Neural progenitor cell (in vitro differentiated cells): ENCODE measurements at regions not wholly inside any gene's neighbourhood (a gene's known extent, or its start where the extent isn't known, plus 50 kb on each side); places are given as distances from the start of the nearest gene placed in this dataset.

Experiments
- DNase-seq: peaks from one replicate; pipeline ENCODE4 v3.0.0-alpha.2; 2016; ENCODE audit warnings: low spot score
- H2AFZ ChIP-seq: fragments of 200-600 bp; sonication (generic); replicated peaks from 2 replicates; pipeline ENCODE4 v1.6.1; 2016; ENCODE audit warnings: antibody characterized with exemption
- H3F3A ChIP-seq: fragments of 200-600 bp; sonication (generic); 2 replicates; pipeline ENCODE4 v1.6.1; 2016; ENCODE audit warnings: antibody characterized with exemption, low read depth
- H3K27ac ChIP-seq: fragments of 200-600 bp; sonication (generic); 2 replicates; pipeline ENCODE4 v1.5.1; 2016; ENCODE audit warnings: mild to moderate bottlenecking
- H3K27me3 ChIP-seq: fragments of 200-600 bp; sonication (generic); 2 replicates; pipeline ENCODE4 v1.6.1; 2016; ENCODE audit warnings: mild to moderate bottlenecking, moderate library complexity
- H3K36me3 ChIP-seq: fragments of 200-600 bp; sonication (generic); 2 replicates; pipeline ENCODE4 v1.5.1; 2016
- H3K4me1 ChIP-seq: fragments of 200-600 bp; sonication (generic); 2 replicates; pipeline ENCODE4 v1.6.1; 2016; ENCODE audit warnings: mixed run types
- H3K4me2 ChIP-seq: fragments of 200-600 bp; sonication (generic); 2 replicates; pipeline ENCODE4 v1.6.1; 2016
- H3K4me3 ChIP-seq: fragments of 200-600 bp; sonication (generic); 2 replicates; pipeline ENCODE4 v1.5.1; 2016
- H3K79me2 ChIP-seq: fragments of 200-600 bp; sonication (generic); 2 replicates; pipeline ENCODE4 v1.6.1; 2016; ENCODE audit warnings: low read depth
- H3K9ac ChIP-seq: fragments of 200-600 bp; sonication (generic); 2 replicates; pipeline ENCODE4 v1.6.1; 2016
- H3K9me3 ChIP-seq: fragments of 200-600 bp; sonication (generic); 2 replicates; pipeline ENCODE4 v1.5.1; 2016; ENCODE audit warnings: low read depth
- H4K20me1 ChIP-seq: fragments of 200-600 bp; sonication (generic); 2 replicates; pipeline ENCODE4 v1.6.1; 2016; ENCODE audit warnings: low read depth
- H3K27ac Mint-ChIP-seq: 3 replicates; pipeline ENCODE4 v1.8.0; 2021; ENCODE audit warnings: mixed read lengths
- H3K27me3 Mint-ChIP-seq: 2 replicates; pipeline ENCODE4 v1.8.0; 2022; ENCODE audit warnings: low read depth, mild to moderate bottlenecking, inconsistent platforms, moderate library complexity, mixed read lengths; ENCODE audit not compliant: insufficient read depth
- H3K36me3 Mint-ChIP-seq: 3 replicates; pipeline ENCODE4 v1.8.0; 2021; ENCODE audit warnings: mixed read lengths
- H3K4me1 Mint-ChIP-seq: 3 replicates; pipeline ENCODE4 v1.8.0; 2021; ENCODE audit warnings: mixed read lengths
- H3K4me3 Mint-ChIP-seq: 3 replicates; pipeline ENCODE4 v1.8.0; 2021; ENCODE audit warnings: mild to moderate bottlenecking, moderate library complexity, mixed read lengths
- H3K9me3 Mint-ChIP-seq: 3 replicates; pipeline ENCODE4 v1.8.0; 2020; ENCODE audit warnings: mixed read lengths
- CTCF ChIP-seq: fragments of 200-600 bp; sonication (generic); IDR thresholded peaks from 2 replicates; pipeline ENCODE4 v1.5.1; 2017; ENCODE audit warnings: antibody characterized with exemption, mild to moderate bottlenecking
- EZH2 ChIP-seq: fragments of 200-600 bp; sonication (generic); IDR thresholded peaks from 2 replicates; pipeline ENCODE4 v1.6.1; 2017; ENCODE audit warnings: antibody characterized with exemption, mild to moderate bottlenecking, moderate library complexity
- EZH2phosphoT487 ChIP-seq: fragments of 200-600 bp; sonication (generic); IDR thresholded peaks from 2 replicates; pipeline ENCODE4 v1.6.1; 2017; ENCODE audit warnings: antibody characterized with exemption

DNA sequence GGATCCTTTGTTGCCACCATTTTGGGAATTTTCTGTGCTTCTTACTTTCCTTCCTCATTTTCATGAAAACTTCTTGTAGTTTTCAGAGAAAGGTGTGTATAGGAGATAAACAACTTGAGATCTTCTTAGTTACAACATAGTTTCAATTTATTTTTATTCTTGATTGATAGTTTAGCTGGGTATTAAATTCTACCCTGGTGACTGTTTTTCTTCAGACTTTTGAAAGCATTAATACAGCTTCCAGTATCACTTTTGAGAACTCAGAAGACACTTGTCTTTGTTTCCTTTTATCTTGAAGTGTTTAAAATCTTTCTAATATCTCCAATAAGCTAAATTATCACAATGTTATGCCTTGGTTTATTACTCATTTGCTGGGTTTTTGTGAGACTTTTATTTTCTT is 167.5 kb upstream of the DPP10 start:
- no peaks in the 10 kb centered on the region for H3K79me2 ChIP-seq
- no peak overlapping the region for H3K27ac Mint-ChIP-seq
- H3K27me3 Mint-ChIP-seq, result peaks cover 5% of the 10 kb centered on the region
- H3K4me1 ChIP-seq, result no peaks in the 10 kb centered on the region
- no peaks in the 10 kb centered on the region for H3K36me3 ChIP-seq
- no peak overlapping the region for H3K4me3 ChIP-seq
- peaks cover 8% of the 10 kb centered on the region for H3K9me3 Mint-ChIP-seq
- no peaks in the 10 kb centered on the region for H3F3A ChIP-seq
- peaks cover 10% of the 10 kb centered on the region for H3K4me1 Mint-ChIP-seq
- DNase-seq, result no peak
- H3K4me2 ChIP-seq, result no peak overlapping the region
- no peak overlapping the region for H3K4me3 Mint-ChIP-seq
- H3K9me3 ChIP-seq, result no peaks in the 10 kb centered on the region
- no peak overlapping the region for H3K27ac ChIP-seq
- H2AFZ ChIP-seq, result no peak overlapping the region
- no peaks in the 10 kb centered on the region for H4K20me1 ChIP-seq
- TF ChIP-seq CTCF, result no peak
- TF ChIP-seq EZH2, result no peak
- no peak for TF ChIP-seq EZH2phosphoT487
- H3K27me3 ChIP-seq, result no peaks in the 10 kb centered on the region
- H3K9ac ChIP-seq, result no peak overlapping the region
- H3K36me3 Mint-ChIP-seq, result no peaks in the 10 kb centered on the region

GRCh38 chr2:114281188-114281587 is 161.3 kb upstream of the DPP10 start:
- Histone ChIP-seq H3K9ac (no peak overlapping the region), H3K27me3 (no peaks in the 10 kb centered on the region), H3K4me1 (no peaks in the 10 kb centered on the region), H3K4me3 (no peak overlapping the region), H2AFZ (no peak overlapping the region), H3K79me2 (no peaks in the 10 kb centered on the region), H3K9me3 (no peaks in the 10 kb centered on the region), H3F3A (no peaks in the 10 kb centered on the region), H3K36me3 (no peaks in the 10 kb centered on the region), H4K20me1 (no peaks in the 10 kb centered on the region), H3K4me2 (no peak overlapping the region), H3K27ac (no peak overlapping the region)
- H3K4me1 Mint-ChIP-seq, result no peaks in the 10 kb centered on the region
- peaks cover 1% of the 10 kb centered on the region for H3K9me3 Mint-ChIP-seq
- no peak overlapping the region for H3K4me3 Mint-ChIP-seq
- no peaks in the 10 kb centered on the region for H3K27me3 Mint-ChIP-seq
- no peak for DNase-seq
- no peak overlapping the region for H3K27ac Mint-ChIP-seq
- TF ChIP-seq EZH2phosphoT487 (no peak), EZH2 (no peak), CTCF (no peak)
- H3K36me3 Mint-ChIP-seq, result no peaks in the 10 kb centered on the region

GRCh38 chr2:114283774-114284173 is 158.7 kb upstream of the DPP10 start:
- no peaks in the 10 kb centered on the region for H3F3A ChIP-seq
- Mint-ChIP-seq H3K4me3 (no peak overlapping the region), H3K4me1 (no peaks in the 10 kb centered on the region), H3K36me3 (no peaks in the 10 kb centered on the region), H3K9me3 (no peaks in the 10 kb centered on the region), H3K27me3 (no peaks in the 10 kb centered on the region), H3K27ac (no peak overlapping the region)
- H4K20me1 ChIP-seq, result no peaks in the 10 kb centered on the region
- no peak overlapping the region for H3K9ac ChIP-seq
- H3K4me1 ChIP-seq, result no peaks in the 10 kb centered on the region
- no peak for DNase-seq
- no peaks in the 10 kb centered on the region for H3K79me2 ChIP-seq
- no peak overlapping the region for H2AFZ ChIP-seq
- H3K36me3 ChIP-seq, result no peaks in the 10 kb centered on the region
- no peak overlapping the region for H3K4me2 ChIP-seq
- H3K27me3 ChIP-seq, result no peaks in the 10 kb centered on the region
- H3K9me3 ChIP-seq, result no peaks in the 10 kb centered on the region
- no peak for TF ChIP-seq CTCF
- H3K27ac ChIP-seq, result no peak overlapping the region
- no peak overlapping the region for H3K4me3 ChIP-seq

DNA sequence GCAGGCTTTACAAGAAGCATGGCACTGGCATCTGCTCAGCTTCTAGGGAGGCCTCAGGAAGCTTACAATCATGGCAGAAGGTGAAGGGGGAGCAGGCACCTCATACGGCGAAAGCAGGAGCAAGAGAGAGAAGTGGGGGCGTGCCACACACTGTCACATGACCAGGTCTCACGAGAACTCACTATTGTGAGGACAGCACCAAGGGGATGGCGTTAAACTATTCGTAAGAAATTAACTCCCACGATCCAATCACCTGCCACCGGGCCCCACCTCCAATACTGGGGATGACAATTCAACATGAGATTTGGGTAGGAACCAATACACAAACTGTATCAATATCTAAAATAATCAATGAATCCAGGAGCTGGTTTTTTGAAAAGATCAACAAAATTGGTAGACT is 156.0 kb upstream of the DPP10 start:
- H4K20me1 ChIP-seq, result no peaks in the 10 kb centered on the region
- no peak for DNase-seq
- no peaks in the 10 kb centered on the region for H3K27me3 ChIP-seq
- Mint-ChIP-seq H3K4me3 (no peak overlapping the region), H3K27ac (no peak overlapping the region), H3K9me3 (no peaks in the 10 kb centered on the region), H3K27me3 (no peaks in the 10 kb centered on the region), H3K4me1 (no peaks in the 10 kb centered on the region), H3K36me3 (no peaks in the 10 kb centered on the region)
- no peaks in the 10 kb centered on the region for H3F3A ChIP-seq
- H3K4me2 ChIP-seq, result no peak overlapping the region
- H3K4me3 ChIP-seq, result no peak overlapping the region
- TF ChIP-seq EZH2 (no peak), EZH2phosphoT487 (no peak), CTCF (no peak)
- H3K79me2 ChIP-seq, result no peaks in the 10 kb centered on the region
- H3K9me3 ChIP-seq, result no peaks in the 10 kb centered on the region
- H3K4me1 ChIP-seq, result no peaks in the 10 kb centered on the region
- no peak overlapping the region for H3K27ac ChIP-seq
- H3K36me3 ChIP-seq, result no peaks in the 10 kb centered on the region
- no peak overlapping the region for H2AFZ ChIP-seq
- no peak overlapping the region for H3K9ac ChIP-seq
